ENCODE measurements at regions not wholly inside any gene's neighbourhood (a gene's known extent, or its start where the extent isn't known, plus 50 kb on each side); places are given as distances from the start of the nearest gene placed in this dataset.
"Not testable (repeated sequence)": the region's sequence is repeated elsewhere in the genome, so short reads cannot be mapped to it uniquely, and the experiment has no call there.

GRCh38 chr15:28789401-28790114, 58.9 kb downstream of the GOLGA6L7 start:
- DNase-seq = peak; percentile 13

DNA sequence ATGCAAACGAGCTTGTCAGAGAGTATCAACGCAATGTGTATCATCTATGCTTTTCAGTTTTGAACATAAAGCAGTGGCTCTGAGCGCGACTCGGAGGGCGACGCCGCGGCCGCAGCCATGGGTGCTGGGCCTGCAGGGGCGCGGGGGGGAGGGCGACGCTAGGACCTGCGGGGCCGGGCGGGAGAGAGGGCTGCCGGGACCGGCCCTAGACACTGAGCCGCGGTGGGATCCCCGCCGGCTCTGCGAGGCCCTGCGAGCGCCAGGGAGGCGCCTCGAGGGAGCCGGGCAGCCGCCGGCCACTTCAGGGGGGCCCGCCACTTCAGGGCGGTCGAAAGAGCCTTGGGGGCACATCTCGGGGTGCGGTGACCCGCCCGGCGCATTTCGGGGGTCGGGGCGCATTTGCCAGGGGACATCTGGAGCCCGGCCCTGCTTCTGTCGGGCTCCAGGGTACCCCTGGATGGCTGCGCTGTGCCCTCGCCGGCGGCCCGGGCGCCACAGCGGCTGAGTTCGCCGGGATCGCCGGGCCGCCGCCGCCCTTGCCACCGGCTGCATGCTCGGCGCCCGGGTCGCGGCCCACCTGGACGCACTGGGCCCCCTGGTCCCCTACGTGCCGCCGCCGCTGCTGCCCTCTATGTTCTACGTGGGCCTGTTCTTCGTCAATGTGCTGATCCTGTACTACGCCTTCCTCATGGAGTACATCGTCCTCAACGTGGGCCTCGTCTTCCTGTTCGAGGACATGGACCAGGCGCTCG, 59.6 kb downstream of the GOLGA6L7 start:
- not testable (repeated sequence) for DNase-seq

- not testable (repeated sequence) for DNase-seq
These were observed 60.3 kb downstream of the GOLGA6L7 start for GRCh38 chr15:28788176-28788575.

DNA sequence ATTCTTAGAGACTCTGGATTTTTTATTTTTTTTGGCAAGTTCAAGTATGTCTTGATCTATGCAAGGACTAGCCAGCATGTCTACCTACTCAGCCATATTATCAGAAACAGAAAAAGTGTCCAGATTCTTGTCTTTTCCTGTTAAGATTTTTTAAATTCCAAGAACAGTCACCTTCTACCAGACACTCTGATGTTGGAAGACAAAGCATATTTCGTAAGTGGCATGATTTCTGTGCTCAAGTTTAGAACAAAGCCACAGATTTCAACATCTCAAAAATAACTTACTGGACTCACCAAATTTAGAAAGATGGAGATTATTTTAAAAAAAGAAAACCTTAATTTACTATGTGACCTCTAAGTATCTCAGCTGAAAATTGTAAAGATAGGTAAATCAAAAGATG, 61.9 kb downstream of the GOLGA6L7 start:
- no peak for DNase-seq

DNA sequence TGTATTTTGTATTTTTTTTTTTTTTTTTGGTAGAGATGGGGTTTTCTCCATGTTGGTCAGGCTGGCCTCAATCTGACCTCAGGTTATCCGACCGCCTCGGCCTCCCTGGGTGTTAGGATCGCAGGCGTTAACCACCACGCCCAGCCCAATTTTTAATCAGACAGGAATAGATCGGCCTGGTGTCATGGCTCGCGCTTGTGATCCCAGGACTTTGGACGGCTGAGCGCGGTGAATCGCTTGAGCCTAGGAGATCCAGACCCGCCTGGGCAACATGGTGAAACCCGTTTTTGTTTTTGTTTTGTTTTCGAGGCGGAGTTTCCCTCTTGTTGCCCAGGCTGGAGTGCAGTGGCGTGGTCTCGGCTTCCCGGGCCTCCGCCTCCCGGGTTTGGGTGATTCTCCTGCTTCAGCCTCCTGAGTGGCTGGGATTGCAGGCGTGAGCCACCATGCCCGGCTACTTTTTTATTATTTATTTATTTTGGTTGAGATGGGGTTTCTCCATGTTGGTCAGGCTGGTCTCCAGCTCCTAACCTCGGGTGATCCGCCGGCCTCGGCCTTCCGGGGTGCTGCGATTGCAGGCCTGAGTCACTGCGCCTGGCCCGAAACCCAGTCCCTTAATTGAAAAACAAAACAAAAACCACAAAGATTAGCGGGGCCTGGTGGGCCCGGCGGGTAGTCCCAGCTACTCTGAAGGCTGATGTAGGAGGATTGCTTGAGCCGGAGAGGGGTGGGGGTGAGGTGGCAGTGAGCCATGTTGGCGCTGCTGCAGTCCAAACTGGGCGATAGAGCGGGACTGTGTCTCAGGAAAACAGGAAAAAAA, 63.9 kb downstream of the GOLGA6L7 start:
- not testable (repeated sequence) for DNase-seq

GRCh38 chr15:28783873-28784272, 64.6 kb downstream of the GOLGA6L7 start:
- DNase-seq = no peak

DNA sequence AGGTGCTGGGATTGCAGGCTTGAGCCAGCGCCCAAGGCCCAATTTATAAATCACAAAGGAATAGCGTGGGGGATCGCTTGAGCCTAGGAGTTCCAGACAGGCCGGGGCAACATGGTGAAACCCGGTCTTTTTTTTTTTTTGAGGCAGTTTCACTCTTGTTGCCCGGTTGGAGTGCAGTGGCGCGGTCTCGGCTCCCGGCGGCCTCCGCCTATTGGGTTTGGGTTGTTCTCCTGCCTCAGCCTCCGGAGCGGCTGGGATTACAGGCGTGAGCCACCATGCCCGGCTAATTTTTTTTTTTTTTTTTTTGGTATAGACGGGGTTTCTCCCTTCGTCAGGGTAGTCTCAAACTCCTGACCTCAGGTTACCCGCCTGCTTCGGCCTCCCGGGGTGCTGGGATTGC, 65.0 kb downstream of the GOLGA6L7 start:
- no peak for DNase-seq

DNA sequence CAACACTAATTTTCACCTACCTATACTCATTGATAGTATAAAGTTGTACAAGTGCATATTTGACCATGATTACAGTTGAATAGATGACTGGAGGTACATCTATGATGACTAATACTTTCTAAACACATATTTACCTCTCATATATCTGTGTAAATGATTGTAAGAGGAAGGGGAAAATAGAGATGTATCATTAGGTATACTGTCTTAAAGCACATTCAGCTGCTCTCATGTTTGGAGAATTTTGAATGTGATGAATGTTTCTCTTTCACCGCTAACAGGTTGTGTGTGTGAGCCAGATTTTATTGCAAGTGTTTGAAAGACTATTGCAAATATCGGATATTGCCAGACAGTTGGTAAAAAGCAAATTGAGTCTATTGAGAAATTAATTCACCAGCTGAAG, 66.2 kb upstream of the GOLGA8M start:
- DNase-seq = not testable (repeated sequence)

DNA sequence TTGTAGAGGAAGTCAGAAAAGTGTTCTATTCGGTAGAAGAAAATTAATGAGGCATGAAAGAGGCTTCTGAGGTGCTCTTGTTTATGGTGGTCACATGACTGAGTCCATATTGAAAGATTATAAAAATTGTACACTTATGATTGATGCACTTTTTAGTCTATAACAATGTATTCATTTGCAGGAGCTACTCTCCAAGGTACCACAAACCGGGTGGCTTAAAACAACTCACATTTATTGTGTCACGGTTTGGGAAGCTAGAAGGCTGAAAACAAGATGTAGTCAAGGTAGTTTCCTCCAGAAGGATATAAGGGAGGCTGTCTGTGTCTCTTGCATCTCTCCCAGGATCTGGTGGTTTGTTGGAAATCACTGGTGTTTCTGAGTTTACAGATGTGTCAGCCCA, 60.6 kb upstream of the GOLGA8M start:
- not testable (repeated sequence) for DNase-seq
